NCI-H2227 treated with DMSO at 0.1 percent for 48 hours (cell line): ENCODE measurements at regions not wholly inside any gene's neighbourhood (a gene's known extent, or its start where the extent isn't known, plus 50 kb on each side); places are given as distances from the start of the nearest gene placed in this dataset.

Experiments used
- DNase-seq: peaks from one replicate; lab custom pipeline; 2025; lab: John Stamatoyannopoulos, UW

DNA sequence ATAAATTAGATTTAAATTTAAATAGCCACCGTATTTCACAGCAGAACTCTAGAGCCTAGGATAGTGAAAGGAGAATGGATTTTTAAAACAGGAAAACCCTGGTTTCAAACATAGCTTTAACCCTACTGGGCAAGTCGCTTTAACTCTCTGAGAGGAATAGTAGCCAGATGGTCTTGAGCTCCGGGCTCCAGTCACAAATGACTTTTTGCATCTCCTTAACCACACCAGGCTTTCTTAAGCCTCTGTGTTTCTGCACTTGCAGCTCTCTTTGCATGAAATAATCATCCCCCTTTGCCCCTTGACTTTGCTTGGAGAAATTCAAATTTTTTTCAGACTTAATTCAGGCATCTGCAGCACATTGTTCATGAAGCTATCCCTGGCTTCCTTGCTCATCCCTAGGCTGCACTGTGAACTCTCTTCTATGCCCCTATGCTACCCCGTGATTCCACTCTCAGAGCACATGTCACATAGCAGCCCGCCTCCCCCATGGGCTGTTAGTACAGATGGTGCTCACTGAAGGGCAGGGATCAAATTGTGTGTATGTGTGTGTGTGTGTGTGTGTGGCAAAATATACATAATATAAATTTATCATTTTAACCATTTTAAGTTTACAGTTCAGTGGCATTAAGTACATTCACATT is 68.8 kb upstream of the DAB1 start:
- no peak for DNase-seq

DNA sequence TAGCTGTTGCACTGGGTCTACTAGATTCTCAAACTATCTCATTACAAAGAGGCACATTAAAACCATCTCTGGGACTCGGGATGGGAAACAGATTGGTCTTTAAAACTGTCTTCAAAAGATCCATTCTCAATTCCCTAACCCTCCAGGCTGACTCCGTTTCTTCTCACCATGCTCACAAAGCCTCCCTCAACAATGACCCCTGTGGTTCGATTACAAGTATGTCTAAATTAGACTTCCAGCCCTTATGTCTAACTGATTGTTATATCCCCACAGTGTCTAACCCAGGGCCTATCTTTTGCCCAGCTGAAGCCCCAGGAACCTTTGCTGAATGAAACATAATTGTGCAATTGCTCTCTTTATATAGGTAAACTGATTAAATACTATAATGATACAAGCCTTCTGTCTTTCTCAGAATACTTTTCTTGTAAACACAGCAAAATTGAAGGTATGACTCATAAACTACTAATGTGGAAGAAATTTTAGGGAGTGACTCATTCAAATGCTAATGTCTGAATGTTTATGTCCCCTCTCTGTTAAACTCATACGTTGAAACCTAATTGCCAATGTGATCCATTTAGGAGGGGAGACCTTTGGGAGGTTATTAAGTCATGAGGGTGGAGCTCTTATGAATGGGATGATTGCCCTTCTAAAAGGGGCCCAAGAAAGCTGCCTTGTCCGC is 65.6 kb upstream of the DAB1 start:
- peak; percentile 67 for DNase-seq

DNA sequence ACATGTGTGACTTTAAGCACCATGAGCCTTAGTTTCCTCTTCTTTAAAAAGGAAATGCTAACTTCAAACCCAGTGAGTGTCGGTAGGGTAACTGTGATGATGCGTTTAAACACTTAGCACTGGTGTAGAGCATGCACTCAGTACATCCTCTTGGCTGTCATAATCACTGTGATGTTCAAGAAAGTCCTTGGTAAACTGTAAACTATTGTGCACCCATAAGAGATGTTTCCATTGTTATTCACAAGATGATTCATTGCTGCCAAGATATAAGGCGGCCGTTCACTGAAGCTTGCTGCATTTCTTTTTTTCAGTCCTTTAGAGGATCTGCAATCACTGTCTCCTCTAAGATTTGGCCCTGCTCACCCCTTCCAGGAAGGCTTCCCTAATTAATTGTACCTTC is 61.8 kb upstream of the DAB1 start:
- no peak for DNase-seq

DNA sequence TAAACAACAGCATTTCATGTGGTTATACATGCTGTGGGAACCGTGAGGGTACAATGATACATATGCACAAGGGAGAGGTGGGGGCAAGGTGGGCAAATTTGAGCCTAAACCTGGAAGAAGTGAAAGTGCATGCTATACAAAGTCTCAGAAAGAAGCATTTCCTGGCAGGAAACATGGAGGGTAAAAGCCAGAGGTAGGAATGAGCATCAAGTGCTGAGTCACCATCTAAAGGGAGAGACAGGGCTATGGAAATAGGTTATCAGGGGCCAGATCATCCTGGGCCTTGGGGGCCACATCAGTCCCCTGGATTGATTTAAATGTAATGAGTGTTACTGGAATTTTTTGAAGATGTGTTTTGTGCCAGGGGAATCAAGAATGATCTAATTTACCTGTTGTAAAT is 60.1 kb upstream of the DAB1 start:
- no peak for DNase-seq

DNA sequence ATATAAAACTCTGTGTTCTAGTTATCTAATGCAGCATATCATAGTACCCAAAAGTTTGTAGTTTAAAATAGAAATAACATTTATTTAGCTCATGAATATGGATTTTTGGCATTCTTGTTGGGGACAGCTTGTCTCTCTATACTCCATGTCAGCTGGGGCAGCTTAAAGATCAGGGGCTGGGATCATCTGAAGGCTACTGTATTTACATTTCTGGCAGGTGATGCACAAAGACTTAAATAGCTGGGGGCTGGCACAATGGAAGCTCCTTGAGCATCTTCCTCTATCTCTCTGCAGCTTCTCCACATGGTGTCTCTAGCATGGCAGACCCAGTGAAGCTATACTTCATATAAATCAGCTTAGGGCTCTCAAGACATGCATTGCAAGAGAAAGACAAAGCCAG is 55.6 kb upstream of the DAB1 start:
- no peak for DNase-seq

DNA sequence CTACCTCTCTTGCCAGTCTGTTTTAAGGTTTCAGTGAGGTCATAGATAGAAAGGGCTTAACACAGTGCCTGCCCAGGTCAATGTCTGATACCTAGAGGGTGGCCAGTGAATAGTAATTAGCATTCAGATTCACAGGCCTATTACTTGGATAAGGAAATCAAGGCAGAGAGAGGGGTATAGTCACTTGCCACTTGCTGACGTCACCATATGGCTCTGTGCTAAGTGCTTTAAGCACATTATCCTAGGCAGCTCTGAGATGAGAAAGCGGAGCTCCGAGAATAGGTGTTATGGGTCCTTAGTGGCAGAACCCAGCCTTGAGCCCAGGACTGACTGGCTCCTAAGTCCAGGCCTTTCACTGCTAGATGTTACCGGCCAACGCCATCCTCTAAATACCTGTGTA is 51.5 kb upstream of the DAB1 start:
- DNase-seq = no peak

DNA sequence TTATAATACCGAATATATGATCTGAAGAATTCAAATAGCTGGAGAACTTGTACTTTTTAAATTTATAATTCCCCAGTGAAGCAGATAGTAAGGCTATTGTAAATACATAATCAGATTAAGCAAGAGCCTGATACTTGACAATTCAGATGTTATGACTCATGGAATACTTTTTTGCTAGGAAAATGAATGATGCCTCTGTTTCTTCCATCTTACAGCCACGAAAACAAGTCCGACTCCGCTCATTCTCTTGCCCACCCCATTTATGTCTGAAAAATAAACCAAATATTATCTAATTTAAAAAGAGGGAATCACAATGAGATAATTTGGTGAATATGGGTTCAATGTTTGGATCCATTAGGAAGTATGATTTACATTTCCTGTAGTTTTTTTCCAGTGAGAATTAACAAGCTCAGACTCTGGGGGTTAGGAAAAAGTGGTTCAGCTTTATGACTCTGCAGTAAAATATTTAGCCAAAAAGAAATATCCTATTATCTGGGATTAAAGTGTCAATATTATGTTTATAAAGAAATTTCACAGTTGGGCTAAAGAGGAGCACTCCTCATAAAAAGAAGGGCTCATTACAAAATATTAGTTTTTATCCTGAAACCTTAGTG is 50.4 kb upstream of the DAB1 start:
- DNase-seq = no peak
